GM10248 (cell line): ENCODE measurements at regions not wholly inside any gene's neighbourhood (a gene's known extent, or its start where the extent isn't known, plus 50 kb on each side); places are given as distances from the start of the nearest gene placed in this dataset.
A peak's percentile ranks its signal among the peaks of the same experiment; 100 is the strongest.

Source experiments
- CTCF ChIA-PET: fragments of 300-600 bp; sonication (Branson Sonifier 250); formaldehyde crosslinking; extraction: SDS; loops from one replicate; lab custom pipeline; 2021; ENCODE audit warnings: antibody characterized with exemption; lab: Yijun Ruan, JAX
- POLR2A ChIA-PET: fragments of 350-650 bp; sonication (Branson Sonifier 250); formaldehyde crosslinking; extraction: SDS; loops from one replicate; lab custom pipeline; 2020; ENCODE audit warnings: antibody characterized with exemption; lab: Yijun Ruan, JAX
- DNase-seq: peaks from one replicate; pipeline ENCODE4 v3.0.0; 2012; ENCODE audit errors: extremely low spot score
- CTCF ChIP-seq: IDR thresholded peaks from 2 replicates; pipeline ENCODE4 v1.5.1; 2012; ENCODE audit warnings: mild to moderate bottlenecking, low read depth; ENCODE audit errors: extremely low read depth, missing control alignments, control extremely low read depth

GRCh38 chr3:72555714-72556113 lies 292.5 kb downstream of the SHQ1 start:
- CTCF ChIA-PET = no interaction called here
- TF ChIP-seq CTCF = no peak
- DNase-seq = no peak
- POLR2A ChIA-PET = no interaction called here

GRCh38 chr3:72554689-72555088 lies 293.6 kb downstream of the SHQ1 start:
- DNase-seq = no peak
- ChIA-PET CTCF (no interaction called here), POLR2A (no interaction called here)
- no peak for TF ChIP-seq CTCF

- ChIA-PET CTCF (interaction anchor here (1.4 to 2.7 kb wide), 2 partner anchors 10 to 34 kb away, joined by 3 to 6 read pairs; no protein-coding TSS in a partner anchor), POLR2A (no interaction called here)
- TF ChIP-seq CTCF = no peak
- no peak for DNase-seq
These were observed 294.9 kb downstream of the SHQ1 start for GRCh38 chr3:72553298-72553697.

- ChIA-PET CTCF (interaction anchor here (0.9 to 2.7 kb wide), 5 partner anchors 10 to 112 kb away, joined by 3 to 6 read pairs (median 3); no protein-coding TSS in a partner anchor), POLR2A (interaction anchor here (0.7 kb wide), 1 partner anchor 27 kb away, joined by 8 read pairs; no protein-coding TSS in a partner anchor)
- peak; percentile 33 for DNase-seq
- no peak for TF ChIP-seq CTCF
These were observed 297.5 kb downstream of the SHQ1 start for GRCh38 chr3:72550582-72551262.

- POLR2A ChIA-PET = no interaction called here
- DNase-seq = peak; percentile 37
- CTCF ChIA-PET = interaction anchor here (0.9 to 2.0 kb wide), 3 partner anchors 9 to 30 kb away, joined by 3 to 5 read pairs (median 3); no protein-coding TSS in a partner anchor
- no peak for TF ChIP-seq CTCF
These were observed 298.3 kb downstream of the SHQ1 start for GRCh38 chr3:72549761-72550581.

- TF ChIP-seq CTCF = no peak
- no peak for DNase-seq
- ChIA-PET POLR2A (interaction anchor here (1.0 kb wide), 1 partner anchor 61 kb away, joined by 3 read pairs; no protein-coding TSS in a partner anchor), CTCF (interaction anchor here (1.3 to 1.5 kb wide), 2 partner anchors 9 to 14 kb away, joined by 3 to 5 read pairs; no protein-coding TSS in a partner anchor)
These were observed 299.3 kb downstream of the SHQ1 start for GRCh38 chr3:72548981-72549380.
